ENCODE measurements at regions not wholly inside any gene's neighbourhood (a gene's known extent, or its start where the extent isn't known, plus 50 kb on each side); places are given as distances from the start of the nearest gene placed in this dataset.

GRCh38 chr11:134524896-134525845, 113.1 kb upstream of the B3GAT1 start:
- no peaks in the 10 kb centered on the region for H3K9me3 Mint-ChIP-seq
- no peaks in the 10 kb centered on the region for H3K36me3 Mint-ChIP-seq
- TF ChIP-seq CTCF (conservative IDR thresholded peaks at IDR 0.05), result no peak
- H3K27me3 Mint-ChIP-seq, result peaks cover 11% of the 10 kb centered on the region
- H3K27ac Mint-ChIP-seq, result no peak overlapping the region
- H3K4me3 Mint-ChIP-seq, result no peak overlapping the region
- DNase-seq (ENCODE audit: extremely low spot score, unreplicated experiment), result no peak
- no peaks in the 10 kb centered on the region for H3K4me1 Mint-ChIP-seq (ENCODE audit: unreplicated experiment)

GRCh38 chr11:134524201-134524600, 112.2 kb upstream of the B3GAT1 start:
- DNase-seq (ENCODE audit: extremely low spot score, unreplicated experiment), result no peak
- no peak overlapping the region for H3K27ac Mint-ChIP-seq
- H3K36me3 Mint-ChIP-seq, result no peaks in the 10 kb centered on the region
- no peak for TF ChIP-seq CTCF (conservative IDR thresholded peaks at IDR 0.05)
- no peak overlapping the region for H3K4me3 Mint-ChIP-seq
- no peaks in the 10 kb centered on the region for H3K9me3 Mint-ChIP-seq
- no peaks in the 10 kb centered on the region for H3K4me1 Mint-ChIP-seq (ENCODE audit: unreplicated experiment)
- peaks cover 11% of the 10 kb centered on the region for H3K27me3 Mint-ChIP-seq

GRCh38 chr11:134522782-134523570, 110.9 kb upstream of the B3GAT1 start:
- Mint-ChIP-seq H3K27me3 (peaks cover 13% of the 10 kb centered on the region), H3K27ac (no peak overlapping the region), H3K9me3 (no peaks in the 10 kb centered on the region), H3K4me3 (no peak overlapping the region), H3K36me3 (no peaks in the 10 kb centered on the region), H3K4me1 (ENCODE audit: unreplicated experiment) (no peaks in the 10 kb centered on the region)
- no peak for DNase-seq (ENCODE audit: extremely low spot score, unreplicated experiment)
- TF ChIP-seq CTCF (conservative IDR thresholded peaks at IDR 0.05), result no peak

GRCh38 chr11:134521452-134522289, 109.6 kb upstream of the B3GAT1 start:
- Mint-ChIP-seq H3K36me3 (no peaks in the 10 kb centered on the region), H3K27me3 (peaks cover 18% of the 10 kb centered on the region), H3K4me3 (no peak overlapping the region), H3K4me1 (ENCODE audit: unreplicated experiment) (no peaks in the 10 kb centered on the region), H3K9me3 (no peaks in the 10 kb centered on the region), H3K27ac (no peak overlapping the region)
- no peak for DNase-seq (ENCODE audit: extremely low spot score, unreplicated experiment)
- TF ChIP-seq CTCF (conservative IDR thresholded peaks at IDR 0.05), result no peak

- no peaks in the 10 kb centered on the region for H3K9me3 Mint-ChIP-seq
- no peak overlapping the region for H3K4me3 Mint-ChIP-seq
- H3K36me3 Mint-ChIP-seq, result no peaks in the 10 kb centered on the region
- no peak for DNase-seq (ENCODE audit: extremely low spot score, unreplicated experiment)
- H3K27me3 Mint-ChIP-seq, result peaks cover 18% of the 10 kb centered on the region
- H3K27ac Mint-ChIP-seq, result no peak overlapping the region
- H3K4me1 Mint-ChIP-seq (ENCODE audit: unreplicated experiment), result no peaks in the 10 kb centered on the region
- TF ChIP-seq CTCF (conservative IDR thresholded peaks at IDR 0.05), result no peak
These were observed 109.0 kb upstream of the B3GAT1 start for GRCh38 chr11:134521001-134521400.

All from type B pancreatic cell (in vitro differentiated cells).